Loucy (cell line): ENCODE measurements at regions not wholly inside any gene's neighbourhood (a gene's known extent, or its start where the extent isn't known, plus 50 kb on each side); places are given as distances from the start of the nearest gene placed in this dataset.

Experiments
- CTCF ChIP-seq: fragments of 200-600 bp; sonication (generic); conservative IDR thresholded peaks from 2 replicates; pipeline ENCODE4 v1.5.1; 2014; ENCODE audit warnings: mild to moderate bottlenecking, antibody characterized with exemption, low read length
- EZH2phosphoT487 ChIP-seq: fragments of 200-600 bp; IDR thresholded peaks from 2 replicates; pipeline ENCODE4 v1.6.1; 2018; ENCODE audit warnings: antibody characterized with exemption, mild to moderate bottlenecking, moderate library complexity, borderline replicate concordance

- TF ChIP-seq CTCF (no peak), EZH2phosphoT487 (no peak)
Observed at GRCh38 chr11:23313001-23313400, 452.7 kb upstream of the CCDC179 start.
